Esophagus (tissue), 2 donors: ENCODE measurements at regions not wholly inside any gene's neighbourhood (a gene's known extent, or its start where the extent isn't known, plus 50 kb on each side); places are given as distances from the start of the nearest gene placed in this dataset.

Experiments
- H3K27ac ChIP-seq, 2 donors: one replicate each; pipeline ENCODE4 v1.5.1; 2013; ENCODE audit warnings: low read depth in 2 of 2, mild to moderate bottlenecking in 2 of 2, inconsistent platforms in 1 of 2, low read length in 1 of 2, moderate library complexity in 1 of 2
- H3K27me3 ChIP-seq, 2 donors: one replicate each; pipeline ENCODE4 v1.6.1; 2013; ENCODE audit warnings: low read length in 2 of 2, control low read depth in 1 of 2, mild to moderate bottlenecking in 1 of 2; ENCODE audit not compliant: insufficient read depth in 2 of 2, control insufficient read depth in 1 of 2
- H3K36me3 ChIP-seq, 2 donors: one replicate each; pipeline ENCODE4 v1.6.1; 2013; ENCODE audit warnings: low read length in 1 of 2; ENCODE audit not compliant: control insufficient read depth in 2 of 2, insufficient read depth in 2 of 2
- H3K4me1 ChIP-seq, 2 donors: one replicate each; pipeline ENCODE4 v1.6.1; 2013; ENCODE audit warnings: low read length in 1 of 2; ENCODE audit not compliant: control insufficient read depth in 2 of 2, insufficient read depth in 2 of 2
- H3K4me3 ChIP-seq, 2 donors: one replicate each; pipeline ENCODE4 v1.5.1; 2013; ENCODE audit warnings: low read length in 2 of 2, mild to moderate bottlenecking in 2 of 2, low read depth in 1 of 2, moderate library complexity in 1 of 2
- H3K9me3 ChIP-seq, 2 donors: one replicate each; pipeline ENCODE4 v1.6.1; 2013; ENCODE audit warnings: mild to moderate bottlenecking in 2 of 2, low read depth in 1 of 2, low read length in 1 of 2, moderate library complexity in 1 of 2; ENCODE audit not compliant: control insufficient read depth in 2 of 2, insufficient read depth in 1 of 2
- WGBS, 2 donors: extraction: QIAGEN DNeasy Blood & Tissue Kit; methylation state at CpG; one replicate each; pipeline ENCODE4 v1.1.7; 2013; 5-methylcytosine and 5-hydroxymethylcytosine counted together
- donor health status: healthy with polysubstance abuse.
- donor health status: Bipolar disorder and iron deficiency.

DNA sequence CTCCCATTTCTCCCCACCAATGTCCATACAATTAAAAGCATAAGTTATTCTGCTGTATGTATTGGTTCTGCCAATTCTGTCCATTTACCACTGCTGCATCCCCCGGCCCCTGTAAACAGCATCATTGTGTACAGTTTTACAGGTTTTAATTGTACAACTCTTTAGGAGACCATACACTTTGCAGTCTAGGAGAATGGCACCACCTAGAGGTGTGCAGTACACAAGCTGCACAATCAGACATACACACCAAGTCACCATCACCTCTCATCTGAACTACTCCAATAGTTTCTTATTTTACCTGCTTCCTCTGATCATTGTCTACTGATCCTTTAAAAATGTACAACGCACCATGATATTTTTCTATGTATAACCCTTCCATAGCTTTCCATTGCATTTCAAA is 855.9 kb upstream of the KLHL1 start:
- Histone ChIP-seq H3K4me3 (no peak overlapping the region), H3K4me1 (no peaks in the 10 kb centered on the region), H3K27ac (no peak overlapping the region), H3K9me3 (no peaks in the 10 kb centered on the region), H3K36me3 (no peaks in the 10 kb centered on the region), H3K27me3 (no peaks in the 10 kb centered on the region)
- WGBS, 2 donors, result 91 to 94% methylated on average over 2 of the region's 2 CpGs

- Histone ChIP-seq H3K27ac (no peak overlapping the region), H3K4me3 (no peak overlapping the region)
- WGBS, 2 donors, result 33 to 38% methylated on average over 9 of the region's 9 CpGs
Observed at GRCh38 chr13:70960841-70961443, 852.7 kb upstream of the KLHL1 start.

GRCh38 chr13:70959035-70959775 is 851.0 kb upstream of the KLHL1 start:
- Histone ChIP-seq H3K9me3 (no peaks in the 10 kb centered on the region), H3K4me1 (no peaks in the 10 kb centered on the region), H3K4me3 (no peak overlapping the region), H3K27ac (no peak overlapping the region), H3K27me3 (no peaks in the 10 kb centered on the region), H3K36me3 (no peaks in the 10 kb centered on the region)
- WGBS, 2 donors, result 88 to 90% methylated on average over 4 of the region's 4 CpGs

More at GRCh38 chr13:70960841-70961443, 852.7 kb upstream of the KLHL1 start:
- Histone ChIP-seq H3K27me3 (no peaks in the 10 kb centered on the region), H3K4me1 (no peaks in the 10 kb centered on the region), H3K36me3 (no peaks in the 10 kb centered on the region), H3K9me3 (no peaks in the 10 kb centered on the region)

GRCh38 chr13:70955887-70956286 is 847.6 kb upstream of the KLHL1 start:
- Histone ChIP-seq H3K27ac (no peak overlapping the region), H3K4me1 (no peaks in the 10 kb centered on the region), H3K4me3 (no peak overlapping the region), H3K36me3 (no peaks in the 10 kb centered on the region), H3K9me3 (no peaks in the 10 kb centered on the region), H3K27me3 (no peaks in the 10 kb centered on the region)
- 68 to 81% methylated on average over 1 of the region's 1 CpG for WGBS, 2 donors

DNA sequence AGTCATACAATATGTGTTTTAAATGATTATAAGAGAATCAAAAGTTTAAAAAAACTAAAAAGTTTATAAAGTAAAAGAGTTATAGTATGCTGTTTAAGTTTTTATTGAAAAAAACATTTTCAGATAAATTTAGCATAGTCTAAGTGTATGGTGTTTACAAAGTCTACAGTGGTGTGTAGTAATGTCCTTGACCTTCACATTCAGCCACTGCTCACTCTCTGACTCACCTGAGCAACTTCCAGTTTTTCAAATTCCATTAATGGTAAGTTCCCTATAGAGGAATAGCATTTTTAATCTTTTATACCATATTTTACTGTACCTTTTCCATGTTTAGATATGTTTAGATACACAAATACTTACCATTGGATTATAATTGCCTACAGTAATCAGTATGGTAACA is 842.4 kb upstream of the KLHL1 start:
- Histone ChIP-seq H3K9me3 (no peaks in the 10 kb centered on the region), H3K27ac (no peak overlapping the region), H3K4me3 (no peak overlapping the region), H3K36me3 (no peaks in the 10 kb centered on the region), H3K4me1 (no peaks in the 10 kb centered on the region), H3K27me3 (no peaks in the 10 kb centered on the region)

GRCh38 chr13:70945506-70945905 is 837.3 kb upstream of the KLHL1 start:
- Histone ChIP-seq H3K27me3 (no peaks in the 10 kb centered on the region), H3K4me1 (no peaks in the 10 kb centered on the region), H3K27ac (no peak overlapping the region), H3K4me3 (no peak overlapping the region), H3K9me3 (no peaks in the 10 kb centered on the region), H3K36me3 (no peaks in the 10 kb centered on the region)
- 72 to 76% methylated on average over 2 of the region's 2 CpGs for WGBS, 2 donors

- no peak overlapping the region for H3K27ac ChIP-seq
- no peak overlapping the region for H3K4me3 ChIP-seq
- no peaks in the 10 kb centered on the region for H3K36me3 ChIP-seq
- 58 to 64% methylated on average over 1 of the region's 1 CpG for WGBS, 2 donors
- no peaks in the 10 kb centered on the region for H3K4me1 ChIP-seq
- no peaks in the 10 kb centered on the region for H3K9me3 ChIP-seq
- no peaks in the 10 kb centered on the region for H3K27me3 ChIP-seq
Observed at GRCh38 chr13:70941454-70941853, 833.2 kb upstream of the KLHL1 start.

DNA sequence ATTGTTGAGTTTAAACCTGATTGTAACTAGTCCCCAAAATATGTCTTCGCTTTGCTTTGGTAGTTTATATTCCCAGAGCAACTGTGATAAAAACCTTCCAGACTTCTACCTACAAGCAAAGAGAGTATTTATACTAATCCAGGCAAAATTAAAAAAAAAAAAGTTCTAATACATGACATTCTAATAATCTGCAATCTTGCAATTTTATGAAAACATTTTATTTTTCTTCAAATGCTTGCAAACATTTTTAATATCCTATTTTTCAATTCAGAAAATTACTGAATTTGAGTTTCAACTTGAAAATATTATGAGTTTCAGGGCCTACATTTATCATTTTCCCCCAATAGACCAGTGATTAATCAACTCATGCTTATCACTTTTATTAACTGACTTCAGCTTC is 830.2 kb upstream of the KLHL1 start:
- Histone ChIP-seq H3K9me3 (no peaks in the 10 kb centered on the region), H3K27me3 (no peaks in the 10 kb centered on the region), H3K4me1 (no peaks in the 10 kb centered on the region), H3K36me3 (no peaks in the 10 kb centered on the region), H3K4me3 (no peak overlapping the region), H3K27ac (no peak overlapping the region)
- WGBS, 2 donors, result 95 to 97% methylated on average over 1 of the region's 1 CpG

DNA sequence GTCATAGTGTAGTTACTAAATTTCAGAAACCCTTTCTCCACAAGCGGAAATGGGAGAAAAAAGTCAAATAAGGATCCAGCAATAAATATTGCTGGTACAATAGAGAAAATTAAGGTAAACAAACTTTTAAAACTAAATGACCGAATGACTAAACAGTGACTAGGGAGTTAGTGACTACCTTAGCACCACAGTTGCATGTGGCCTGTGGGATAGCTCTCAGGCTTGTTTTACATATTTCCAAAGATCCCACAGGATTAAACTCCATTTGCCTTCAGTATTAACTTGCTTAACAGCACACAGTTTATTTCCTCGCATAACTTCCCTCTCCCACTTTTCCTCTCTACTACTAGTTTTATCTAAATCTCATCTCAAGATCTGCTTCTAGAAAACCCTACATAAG is 824.3 kb upstream of the KLHL1 start:
- 91 to 92% methylated on average over 3 of the region's 3 CpGs for WGBS, 2 donors
- H3K9me3 ChIP-seq, result no peaks in the 10 kb centered on the region
- H3K4me3 ChIP-seq, result no peak overlapping the region
- H3K4me1 ChIP-seq, result no peaks in the 10 kb centered on the region
- no peak overlapping the region for H3K27ac ChIP-seq
- H3K27me3 ChIP-seq, result no peaks in the 10 kb centered on the region
- no peaks in the 10 kb centered on the region for H3K36me3 ChIP-seq
